H1 (cell line): ENCODE measurements at regions not wholly inside any gene's neighbourhood (a gene's known extent, or its start where the extent isn't known, plus 50 kb on each side); places are given as distances from the start of the nearest gene placed in this dataset.

Experiments used
- FOSL1 ChIP-seq: IDR thresholded peaks from 2 replicates; pipeline ENCODE4 v1.6.1; 2011; ENCODE audit warnings: mild to moderate bottlenecking, low read depth, low read length, moderate library complexity; ENCODE audit not compliant: insufficient read depth
- KDM4A ChIP-seq: IDR thresholded peaks from one replicate; pipeline ENCODE4 v1.7.1; 2012; ENCODE audit warnings: low read depth, mild to moderate bottlenecking, moderate library complexity, low read length, inconsistent platforms; ENCODE audit not compliant: severe bottlenecking
- POU5F1 ChIP-seq: IDR thresholded peaks from 2 replicates; pipeline ENCODE4 v1.6.1; 2011; ENCODE audit warnings: low read depth, mild to moderate bottlenecking, low read length, moderate library complexity
- SIRT6 ChIP-seq: IDR thresholded peaks from one replicate; pipeline ENCODE4 v1.7.1; 2012; ENCODE audit warnings: low read length, inconsistent platforms
- SRF ChIP-seq: IDR thresholded peaks from 2 replicates; pipeline ENCODE4 v1.6.1; 2011; ENCODE audit warnings: mild to moderate bottlenecking, low read depth, low read length, moderate library complexity
- TF ChIP-seq, protein P1 (sequence below): fragments of 300-600 bp; sonication (generic); IDR thresholded peaks from 2 replicates; pipeline ENCODE4 v1.7.1; 2012; ENCODE audit warnings: low read length, moderate library complexity, mild to moderate bottlenecking, inconsistent platforms; ENCODE audit not compliant: insufficient replicate concordance
- TF ChIP-seq, protein P2 (sequence below): IDR thresholded peaks from 2 replicates; pipeline ENCODE4 v1.6.1; 2011; ENCODE audit warnings: low read length, improper control_type of control experiment

DNA sequence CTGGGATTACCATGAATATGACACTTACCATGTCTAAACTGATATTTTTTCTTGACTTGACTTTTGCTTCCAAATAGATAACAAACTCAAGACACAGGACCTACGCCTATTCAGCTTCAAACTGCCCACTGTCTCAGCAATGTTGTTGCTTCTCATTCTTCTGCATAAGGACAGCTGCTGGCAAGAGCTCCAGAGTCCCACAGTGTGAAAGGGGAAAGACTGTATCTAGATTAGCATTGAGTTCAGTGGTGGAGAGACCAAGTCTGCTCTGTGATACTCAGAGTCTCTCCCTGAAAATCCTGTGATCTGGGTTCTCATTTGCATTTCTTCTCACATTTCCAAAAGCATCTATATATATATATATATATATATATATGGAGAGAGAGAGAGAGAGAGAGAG, 247.9 kb upstream of the NT5C1B start (continued):
- TF ChIP-seq, protein P1, sequence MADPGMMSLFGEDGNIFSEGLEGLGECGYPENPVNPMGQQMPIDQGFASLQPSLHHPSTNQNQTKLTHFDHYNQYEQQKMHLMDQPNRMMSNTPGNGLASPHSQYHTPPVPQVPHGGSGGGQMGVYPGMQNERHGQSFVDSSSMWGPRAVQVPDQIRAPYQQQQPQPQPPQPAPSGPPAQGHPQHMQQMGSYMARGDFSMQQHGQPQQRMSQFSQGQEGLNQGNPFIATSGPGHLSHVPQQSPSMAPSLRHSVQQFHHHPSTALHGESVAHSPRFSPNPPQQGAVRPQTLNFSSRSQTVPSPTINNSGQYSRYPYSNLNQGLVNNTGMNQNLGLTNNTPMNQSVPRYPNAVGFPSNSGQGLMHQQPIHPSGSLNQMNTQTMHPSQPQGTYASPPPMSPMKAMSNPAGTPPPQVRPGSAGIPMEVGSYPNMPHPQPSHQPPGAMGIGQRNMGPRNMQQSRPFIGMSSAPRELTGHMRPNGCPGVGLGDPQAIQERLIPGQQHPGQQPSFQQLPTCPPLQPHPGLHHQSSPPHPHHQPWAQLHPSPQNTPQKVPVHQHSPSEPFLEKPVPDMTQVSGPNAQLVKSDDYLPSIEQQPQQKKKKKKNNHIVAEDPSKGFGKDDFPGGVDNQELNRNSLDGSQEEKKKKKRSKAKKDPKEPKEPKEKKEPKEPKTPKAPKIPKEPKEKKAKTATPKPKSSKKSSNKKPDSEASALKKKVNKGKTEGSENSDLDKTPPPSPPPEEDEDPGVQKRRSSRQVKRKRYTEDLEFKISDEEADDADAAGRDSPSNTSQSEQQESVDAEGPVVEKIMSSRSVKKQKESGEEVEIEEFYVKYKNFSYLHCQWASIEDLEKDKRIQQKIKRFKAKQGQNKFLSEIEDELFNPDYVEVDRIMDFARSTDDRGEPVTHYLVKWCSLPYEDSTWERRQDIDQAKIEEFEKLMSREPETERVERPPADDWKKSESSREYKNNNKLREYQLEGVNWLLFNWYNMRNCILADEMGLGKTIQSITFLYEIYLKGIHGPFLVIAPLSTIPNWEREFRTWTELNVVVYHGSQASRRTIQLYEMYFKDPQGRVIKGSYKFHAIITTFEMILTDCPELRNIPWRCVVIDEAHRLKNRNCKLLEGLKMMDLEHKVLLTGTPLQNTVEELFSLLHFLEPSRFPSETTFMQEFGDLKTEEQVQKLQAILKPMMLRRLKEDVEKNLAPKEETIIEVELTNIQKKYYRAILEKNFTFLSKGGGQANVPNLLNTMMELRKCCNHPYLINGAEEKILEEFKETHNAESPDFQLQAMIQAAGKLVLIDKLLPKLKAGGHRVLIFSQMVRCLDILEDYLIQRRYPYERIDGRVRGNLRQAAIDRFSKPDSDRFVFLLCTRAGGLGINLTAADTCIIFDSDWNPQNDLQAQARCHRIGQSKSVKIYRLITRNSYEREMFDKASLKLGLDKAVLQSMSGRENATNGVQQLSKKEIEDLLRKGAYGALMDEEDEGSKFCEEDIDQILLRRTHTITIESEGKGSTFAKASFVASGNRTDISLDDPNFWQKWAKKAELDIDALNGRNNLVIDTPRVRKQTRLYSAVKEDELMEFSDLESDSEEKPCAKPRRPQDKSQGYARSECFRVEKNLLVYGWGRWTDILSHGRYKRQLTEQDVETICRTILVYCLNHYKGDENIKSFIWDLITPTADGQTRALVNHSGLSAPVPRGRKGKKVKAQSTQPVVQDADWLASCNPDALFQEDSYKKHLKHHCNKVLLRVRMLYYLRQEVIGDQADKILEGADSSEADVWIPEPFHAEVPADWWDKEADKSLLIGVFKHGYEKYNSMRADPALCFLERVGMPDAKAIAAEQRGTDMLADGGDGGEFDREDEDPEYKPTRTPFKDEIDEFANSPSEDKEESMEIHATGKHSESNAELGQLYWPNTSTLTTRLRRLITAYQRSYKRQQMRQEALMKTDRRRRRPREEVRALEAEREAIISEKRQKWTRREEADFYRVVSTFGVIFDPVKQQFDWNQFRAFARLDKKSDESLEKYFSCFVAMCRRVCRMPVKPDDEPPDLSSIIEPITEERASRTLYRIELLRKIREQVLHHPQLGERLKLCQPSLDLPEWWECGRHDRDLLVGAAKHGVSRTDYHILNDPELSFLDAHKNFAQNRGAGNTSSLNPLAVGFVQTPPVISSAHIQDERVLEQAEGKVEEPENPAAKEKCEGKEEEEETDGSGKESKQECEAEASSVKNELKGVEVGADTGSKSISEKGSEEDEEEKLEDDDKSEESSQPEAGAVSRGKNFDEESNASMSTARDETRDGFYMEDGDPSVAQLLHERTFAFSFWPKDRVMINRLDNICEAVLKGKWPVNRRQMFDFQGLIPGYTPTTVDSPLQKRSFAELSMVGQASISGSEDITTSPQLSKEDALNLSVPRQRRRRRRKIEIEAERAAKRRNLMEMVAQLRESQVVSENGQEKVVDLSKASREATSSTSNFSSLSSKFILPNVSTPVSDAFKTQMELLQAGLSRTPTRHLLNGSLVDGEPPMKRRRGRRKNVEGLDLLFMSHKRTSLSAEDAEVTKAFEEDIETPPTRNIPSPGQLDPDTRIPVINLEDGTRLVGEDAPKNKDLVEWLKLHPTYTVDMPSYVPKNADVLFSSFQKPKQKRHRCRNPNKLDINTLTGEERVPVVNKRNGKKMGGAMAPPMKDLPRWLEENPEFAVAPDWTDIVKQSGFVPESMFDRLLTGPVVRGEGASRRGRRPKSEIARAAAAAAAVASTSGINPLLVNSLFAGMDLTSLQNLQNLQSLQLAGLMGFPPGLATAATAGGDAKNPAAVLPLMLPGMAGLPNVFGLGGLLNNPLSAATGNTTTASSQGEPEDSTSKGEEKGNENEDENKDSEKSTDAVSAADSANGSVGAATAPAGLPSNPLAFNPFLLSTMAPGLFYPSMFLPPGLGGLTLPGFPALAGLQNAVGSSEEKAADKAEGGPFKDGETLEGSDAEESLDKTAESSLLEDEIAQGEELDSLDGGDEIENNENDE, result peak; percentile 13
- TF ChIP-seq POU5F1 (no peak), KDM4A (no peak), SIRT6 (no peak), FOSL1 (no peak), SRF (no peak)
- TF ChIP-seq, protein P2, sequence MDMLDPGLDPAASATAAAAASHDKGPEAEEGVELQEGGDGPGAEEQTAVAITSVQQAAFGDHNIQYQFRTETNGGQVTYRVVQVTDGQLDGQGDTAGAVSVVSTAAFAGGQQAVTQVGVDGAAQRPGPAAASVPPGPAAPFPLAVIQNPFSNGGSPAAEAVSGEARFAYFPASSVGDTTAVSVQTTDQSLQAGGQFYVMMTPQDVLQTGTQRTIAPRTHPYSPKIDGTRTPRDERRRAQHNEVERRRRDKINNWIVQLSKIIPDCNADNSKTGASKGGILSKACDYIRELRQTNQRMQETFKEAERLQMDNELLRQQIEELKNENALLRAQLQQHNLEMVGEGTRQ, result no peak
